CD4-positive, alpha-beta T cell (primary cell): ENCODE measurements at regions not wholly inside any gene's neighbourhood (a gene's known extent, or its start where the extent isn't known, plus 50 kb on each side); places are given as distances from the start of the nearest gene placed in this dataset.

Experiments
- ATAC-seq: fragments of 200-7000 bp; cut with Tn5 transposase; one replicate; pipeline ENCODE4 v1.10.0; 2022; ENCODE audit warnings: mild to moderate bottlenecking; ENCODE audit not compliant: poor library complexity
- CTCF ChIA-PET: fragments of 350-600 bp; sonication (Branson Sonifier 250); formaldehyde crosslinking; loops from one replicate; lab custom pipeline; 2021; ENCODE audit warnings: antibody characterized with exemption, inconsistent platforms; lab: Charles Lee
- POLR2A ChIA-PET: fragments of 350-600 bp; sonication (Branson Sonifier 250); formaldehyde crosslinking; loops from one replicate; lab custom pipeline; 2021; ENCODE audit warnings: antibody characterized with exemption, inconsistent platforms; lab: Charles Lee
- DNase-seq, 14 experiments: peaks; one replicate each; pipeline ENCODE4 v3.0.0-alpha.2; 2013 to 2020; ENCODE audit warnings: mixed read lengths in 2 of 14
- H3K27ac ChIP-seq, 2 donors: one replicate each; pipeline versions ENCODE4 v1.5.1 to v1.7.0; 2013; ENCODE audit warnings: low read length in 2 of 2, low read depth in 1 of 2, mild to moderate bottlenecking in 1 of 2
- H3K27me3 ChIP-seq, 2 experiments: 1 replicate in 1 of 2; 2 replicates in 1 of 2; pipeline versions ENCODE4 v1.6.1 to v1.7.0; 2013; ENCODE audit warnings: low read length in 2 of 2, control low read depth in 1 of 2, mild to moderate bottlenecking in 1 of 2, moderate library complexity in 1 of 2; ENCODE audit not compliant: insufficient read depth in 2 of 2, control insufficient read depth in 1 of 2
- H3K36me3 ChIP-seq: one replicate; pipeline ENCODE4 v1.6.1; 2013; ENCODE audit warnings: low read length, control low read depth; ENCODE audit not compliant: insufficient read depth
- H3K4me1 ChIP-seq: one replicate; pipeline ENCODE4 v1.6.1; 2013; ENCODE audit warnings: low read length, control low read depth; ENCODE audit not compliant: insufficient read depth
- H3K4me3 ChIP-seq: one replicate; pipeline ENCODE4 v1.5.1; 2013; ENCODE audit warnings: mild to moderate bottlenecking, low read length, moderate library complexity
- H3K9me3 ChIP-seq, 2 experiments: 1 replicate in 1 of 2; 2 replicates in 1 of 2; pipeline versions ENCODE4 v1.6.1 to v1.7.0; 2013; ENCODE audit warnings: low read length in 2 of 2, mild to moderate bottlenecking in 2 of 2, control low read depth in 1 of 2, moderate library complexity in 1 of 2; ENCODE audit not compliant: control insufficient read depth in 1 of 2, insufficient read depth in 1 of 2
- H3K27ac Mint-ChIP-seq: one replicate; pipeline ENCODE4 v1.8.0; 2020; ENCODE audit warnings: mixed read lengths
- H3K27me3 Mint-ChIP-seq: one replicate; pipeline ENCODE4 v1.8.0; 2021; ENCODE audit warnings: mixed read lengths
- H3K36me3 Mint-ChIP-seq: one replicate; pipeline ENCODE4 v1.8.0; 2021; ENCODE audit warnings: low read depth, mixed read lengths
- H3K4me1 Mint-ChIP-seq: one replicate; pipeline ENCODE4 v1.8.0; 2021; ENCODE audit warnings: low read depth, mixed read lengths
- H3K4me3 Mint-ChIP-seq: one replicate; pipeline ENCODE4 v1.8.0; 2020; ENCODE audit warnings: mild to moderate bottlenecking, mixed read lengths
- H3K9me3 Mint-ChIP-seq: one replicate; pipeline ENCODE4 v1.8.0; 2020; ENCODE audit warnings: mixed read lengths
- CTCF ChIP-seq: fragments of 200-600 bp; IDR thresholded peaks from one replicate; pipeline ENCODE4 v1.8.0; 2022; ENCODE audit warnings: antibody characterized with exemption, mild to moderate bottlenecking
- intact Hi-C, 2 experiments: fragments of 100-400 bp; cut with DNase I in 1 of 2; cut with micrococcal nuclease in 1 of 2; formaldehyde crosslinking; loops; one replicate each; pipeline versions ENCODE4 v1.15.1 to v1.9.0; 2023 to 2025; cut with DNase I, micrococcal nuclease

- no peak for TF ChIP-seq CTCF
- no peaks in the 10 kb centered on the region for H3K27me3 Mint-ChIP-seq
Observed at GRCh38 chr4:114768501-114768900, 169.9 kb downstream of the UGT8 start.

GRCh38 chr4:114770624-114771023 lies 172.0 kb downstream of the UGT8 start:
- DNase-seq (no peak), ATAC-seq (no peak)
- Histone ChIP-seq H3K27me3 (no peaks in the 10 kb centered on the region), H3K9me3 (no peaks in the 10 kb centered on the region), H3K4me1 (no peaks in the 10 kb centered on the region), H3K36me3 (no peaks in the 10 kb centered on the region), H3K4me3 (no peak overlapping the region), H3K27ac (no peak overlapping the region)
- POLR2A ChIA-PET, result no interaction called here
- H3K4me1 Mint-ChIP-seq, result no peaks in the 10 kb centered on the region
- no peaks in the 10 kb centered on the region for H3K27me3 Mint-ChIP-seq
- H3K9me3 Mint-ChIP-seq, result no peaks in the 10 kb centered on the region
- no peak overlapping the region for H3K27ac Mint-ChIP-seq
- no peaks in the 10 kb centered on the region for H3K36me3 Mint-ChIP-seq
- CTCF ChIA-PET, result interaction anchor here (0.9 kb wide), 1 partner anchor 33 kb away, joined by 3 read pairs; no protein-coding TSS in a partner anchor
- intact Hi-C loops, result no loop called here
- no peak for TF ChIP-seq CTCF
- no peak overlapping the region for H3K4me3 Mint-ChIP-seq

More at GRCh38 chr4:114768501-114768900, 169.9 kb downstream of the UGT8 start:
- ATAC-seq, result no peak
- DNase-seq, result no peak
- Mint-ChIP-seq H3K4me3 (no peak overlapping the region), H3K36me3 (no peaks in the 10 kb centered on the region), H3K9me3 (no peaks in the 10 kb centered on the region), H3K4me1 (no peaks in the 10 kb centered on the region), H3K27ac (no peak overlapping the region)
- POLR2A ChIA-PET, result no interaction called here
- Histone ChIP-seq H3K27ac (no peak overlapping the region), H3K4me1 (no peaks in the 10 kb centered on the region), H3K36me3 (no peaks in the 10 kb centered on the region), H3K9me3 (no peaks in the 10 kb centered on the region), H3K27me3 (no peaks in the 10 kb centered on the region), H3K4me3 (no peak overlapping the region)
- CTCF ChIA-PET, result no interaction called here
- intact Hi-C loops, result no loop called here

- intact Hi-C loops, result no loop called here
- Mint-ChIP-seq H3K4me1 (no peaks in the 10 kb centered on the region), H3K36me3 (no peaks in the 10 kb centered on the region), H3K27me3 (no peaks in the 10 kb centered on the region), H3K4me3 (no peak overlapping the region), H3K27ac (no peak overlapping the region), H3K9me3 (no peaks in the 10 kb centered on the region)
- DNase-seq, result no peak
- Histone ChIP-seq H3K4me1 (no peaks in the 10 kb centered on the region), H3K4me3 (no peak overlapping the region), H3K27ac (no peak overlapping the region), H3K9me3 (no peaks in the 10 kb centered on the region), H3K36me3 (no peaks in the 10 kb centered on the region), H3K27me3 (no peaks in the 10 kb centered on the region)
- CTCF ChIA-PET, result no interaction called here
- no peak for TF ChIP-seq CTCF
- ATAC-seq, result no peak
- POLR2A ChIA-PET, result no interaction called here
Observed at GRCh38 chr4:114773339-114773738, 174.7 kb downstream of the UGT8 start.
